T-helper 2 cell treated with Interferon-gamma antibody and Interleukin-4, amounts not matched to agents 100 ng/mL and 5 ng/mL, for 36 hours (primary cell): ENCODE measurements at regions not wholly inside any gene's neighbourhood (a gene's known extent, or its start where the extent isn't known, plus 50 kb on each side); places are given as distances from the start of the nearest gene placed in this dataset.

Source experiments
- intact Hi-C: fragments of 100-400 bp; cut with micrococcal nuclease; formaldehyde crosslinking; loops from one replicate; pipeline ENCODE4 v1.15.1; 2023

GRCh38 chr7:136072447-136072846 is 95.3 kb upstream of the MTPN start:
- intact Hi-C loops = no loop called here

GRCh38 chr7:136070736-136071505 is 93.8 kb upstream of the MTPN start:
- intact Hi-C loops = no loop called here

GRCh38 chr7:136069840-136070529 is 92.8 kb upstream of the MTPN start:
- intact Hi-C loops = no loop called here

- intact Hi-C loops = no loop called here
These were observed 90.1 kb upstream of the MTPN start for GRCh38 chr7:136067277-136067676.

- intact Hi-C loops = no loop called here
These were observed 89.4 kb upstream of the MTPN start for GRCh38 chr7:136066304-136067143.

GRCh38 chr7:136064627-136065237 is 87.6 kb upstream of the MTPN start:
- intact Hi-C loops = no loop called here

GRCh38 chr7:136064081-136064480 is 86.9 kb upstream of the MTPN start:
- intact Hi-C loops = no loop called here

- intact Hi-C loops = no loop called here
These were observed 86.1 kb upstream of the MTPN start for GRCh38 chr7:136063326-136063666.

GRCh38 chr7:136062625-136063325 is 85.6 kb upstream of the MTPN start:
- intact Hi-C loops = no loop called here

- intact Hi-C loops = no loop called here
These were observed 84.3 kb upstream of the MTPN start for GRCh38 chr7:136061433-136061832.

- intact Hi-C loops = no loop called here
These were observed 81.4 kb upstream of the MTPN start for GRCh38 chr7:136058546-136058945.

- intact Hi-C loops = no loop called here
These were observed 80.3 kb upstream of the MTPN start for GRCh38 chr7:136057509-136057908.

- intact Hi-C loops = no loop called here
These were observed 79.6 kb upstream of the MTPN start for GRCh38 chr7:136056651-136057231.

- intact Hi-C loops = no loop called here
These were observed 78.1 kb upstream of the MTPN start for GRCh38 chr7:136055266-136055665.

GRCh38 chr7:136053689-136054485 is 76.7 kb upstream of the MTPN start:
- intact Hi-C loops = no loop called here

- intact Hi-C loops = no loop called here
These were observed 74.2 kb upstream of the MTPN start for GRCh38 chr7:136051203-136051928.

GRCh38 chr7:136050462-136050847 is 73.3 kb upstream of the MTPN start:
- intact Hi-C loops = no loop called here

- intact Hi-C loops = no loop called here
These were observed 72.8 kb upstream of the MTPN start for GRCh38 chr7:136049818-136050461.

- intact Hi-C loops = no loop called here
These were observed 72.0 kb upstream of the MTPN start for GRCh38 chr7:136049117-136049516.
